GM21619 (cell line): ENCODE measurements at regions not wholly inside any gene's neighbourhood (a gene's known extent, or its start where the extent isn't known, plus 50 kb on each side); places are given as distances from the start of the nearest gene placed in this dataset.

Experiments used
- ATAC-seq: cut with Tn5 transposase; IDR thresholded peaks from one replicate; pipeline ENCODE4 v1.9.1; 2021; ENCODE audit not compliant: unreplicated experiment

DNA sequence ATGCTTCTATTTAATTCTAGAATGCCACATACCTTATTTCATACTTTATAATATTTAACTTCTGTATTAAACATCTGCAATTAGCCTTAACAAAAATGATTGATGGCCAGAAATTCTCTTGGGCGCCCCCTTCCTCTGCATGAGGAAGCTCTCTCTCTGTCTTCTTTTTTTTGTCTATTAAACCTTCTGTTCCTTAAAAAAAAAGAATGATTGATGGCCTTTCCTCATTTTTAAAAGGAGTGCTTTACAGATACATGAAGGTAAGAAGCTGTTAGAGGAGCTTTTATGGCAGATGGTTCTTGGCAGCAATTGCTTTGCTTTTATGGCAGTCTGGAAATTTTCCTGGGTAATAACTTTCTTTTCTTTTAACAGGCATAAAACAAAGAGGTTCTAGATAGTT is 526.9 kb downstream of the SLC4A3 start:
- ATAC-seq, result no peak

DNA sequence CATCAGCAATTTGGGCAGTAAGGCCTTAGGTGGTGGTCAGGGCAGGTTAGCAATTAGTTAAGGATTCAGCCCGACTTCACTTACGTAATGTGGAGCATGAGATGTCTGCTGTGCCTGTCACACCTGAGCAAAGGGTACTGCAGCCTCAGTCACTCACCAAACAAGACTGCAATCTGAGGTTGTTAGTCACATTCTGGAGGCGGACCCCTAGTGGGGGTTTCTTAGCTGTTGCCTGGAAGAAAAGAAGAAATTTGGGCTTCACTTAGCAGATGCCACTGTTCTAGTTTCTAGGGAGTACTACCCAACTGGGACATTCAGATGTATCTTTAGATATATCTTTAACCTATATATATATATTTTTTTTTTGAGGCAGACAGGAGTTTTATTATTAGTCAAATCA is 529.9 kb downstream of the SLC4A3 start:
- no peak for ATAC-seq

DNA sequence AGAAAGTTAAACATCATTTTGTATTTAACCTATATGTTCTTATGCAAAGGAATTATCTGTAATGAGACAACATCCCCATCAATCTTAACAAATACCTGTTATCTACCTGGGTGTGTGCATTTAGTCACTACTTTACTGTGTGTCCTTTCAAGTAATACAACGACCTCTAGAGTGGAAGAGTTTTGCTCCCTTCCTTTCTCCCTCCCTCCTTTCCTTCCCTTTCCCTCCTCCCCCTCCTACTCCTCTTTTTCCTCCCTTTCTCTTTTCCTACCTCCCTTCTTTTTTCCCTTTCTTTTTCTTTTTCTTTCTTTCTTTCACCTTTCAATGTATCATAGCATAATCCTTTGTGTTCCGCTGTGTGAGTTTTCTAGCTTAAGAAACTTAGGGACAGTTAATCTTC is 532.3 kb downstream of the SLC4A3 start:
- ATAC-seq, result no peak

DNA sequence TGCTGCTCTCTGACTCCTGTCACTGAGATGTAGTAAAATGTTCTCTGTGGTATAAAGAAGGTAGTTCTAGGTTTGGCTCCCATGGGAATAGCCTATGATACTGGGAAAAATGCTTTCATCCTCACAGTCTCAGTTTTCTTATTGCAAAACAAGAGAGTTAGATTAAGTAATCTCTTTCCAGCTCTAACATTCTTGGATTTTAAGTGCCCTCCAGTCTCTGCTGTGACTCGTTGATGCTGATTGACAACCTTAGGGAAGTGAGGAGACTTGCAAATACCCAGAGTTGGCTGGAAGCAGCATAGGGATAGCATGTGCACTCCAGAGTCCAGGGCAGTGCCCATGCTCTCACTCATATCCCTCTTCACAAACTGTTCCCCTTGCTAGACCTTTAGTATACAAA is 534.9 kb downstream of the SLC4A3 start:
- no peak for ATAC-seq

DNA sequence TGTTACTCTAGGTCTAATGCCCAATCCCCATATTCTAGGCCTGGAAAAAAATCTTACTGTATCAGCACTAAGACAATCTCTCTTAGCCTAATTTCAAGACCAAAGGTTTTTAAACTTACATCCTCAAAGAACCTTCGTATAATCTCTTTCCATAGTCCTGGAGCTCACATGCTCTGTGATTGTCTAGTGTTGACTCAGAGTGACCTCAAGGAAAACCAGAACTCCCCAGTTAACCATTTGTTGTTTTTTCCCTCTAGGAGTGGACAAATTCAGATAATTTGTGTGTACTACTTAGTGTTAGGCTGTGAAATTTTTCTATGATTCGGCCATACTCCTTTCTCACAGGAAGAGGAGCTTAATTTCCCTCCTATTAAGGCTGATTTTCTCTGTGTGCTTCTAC is 536.1 kb downstream of the SLC4A3 start:
- ATAC-seq, result no peak

GRCh38 chr2:220165401-220165800 is 538.0 kb downstream of the SLC4A3 start:
- no peak for ATAC-seq

GRCh38 chr2:220166616-220167015 is 539.2 kb downstream of the SLC4A3 start:
- no peak for ATAC-seq

DNA sequence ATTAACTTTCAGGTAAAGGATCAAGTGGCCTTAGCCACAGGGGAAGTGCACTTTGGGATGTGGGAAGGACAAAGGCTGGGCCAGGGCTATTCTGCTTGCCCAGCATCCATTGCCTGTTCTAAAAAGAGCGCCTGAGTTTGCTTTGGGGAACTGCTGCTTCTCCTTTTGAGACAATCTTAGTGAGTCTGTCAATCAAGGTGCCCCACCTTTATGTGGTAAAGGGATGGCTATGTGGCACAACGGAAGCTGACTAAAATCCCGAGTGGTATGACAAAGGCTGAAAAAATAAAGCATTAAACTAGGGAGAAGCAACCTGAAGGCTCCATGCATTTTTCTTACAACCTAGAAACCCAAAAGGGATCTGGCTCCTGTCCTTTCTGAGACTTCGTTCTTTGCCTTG is 540.5 kb downstream of the SLC4A3 start:
- ATAC-seq, result no peak

DNA sequence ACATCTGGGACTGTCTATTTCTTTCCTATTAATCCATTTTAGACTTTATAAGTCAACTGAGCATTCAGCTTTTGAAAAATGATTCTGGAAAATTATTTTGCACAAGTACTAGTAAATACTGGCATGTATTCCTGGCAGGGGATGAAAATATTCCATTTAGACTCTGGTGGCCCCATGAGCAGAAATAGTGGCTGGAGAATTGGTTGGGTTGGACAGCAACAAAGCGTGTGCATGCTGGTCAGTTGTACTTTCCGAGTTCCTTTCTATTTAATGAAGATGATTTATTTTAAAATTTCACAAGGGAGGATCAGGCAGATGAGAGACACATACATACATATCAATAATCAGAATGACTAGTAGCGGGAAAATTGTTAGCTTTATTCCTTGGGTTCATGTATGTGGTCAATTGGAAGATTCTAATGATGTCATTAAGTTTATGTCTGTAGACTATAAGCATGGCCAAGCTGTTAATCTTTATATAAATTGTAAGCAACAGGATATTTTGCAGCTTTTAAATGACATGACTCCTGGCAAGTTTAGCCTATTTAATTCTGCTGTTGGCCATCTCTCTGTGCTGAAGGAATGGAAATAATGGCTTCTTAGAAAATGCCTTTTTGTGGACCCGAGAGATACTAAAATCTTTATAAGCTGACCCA is 541.6 kb downstream of the SLC4A3 start:
- no peak for ATAC-seq

DNA sequence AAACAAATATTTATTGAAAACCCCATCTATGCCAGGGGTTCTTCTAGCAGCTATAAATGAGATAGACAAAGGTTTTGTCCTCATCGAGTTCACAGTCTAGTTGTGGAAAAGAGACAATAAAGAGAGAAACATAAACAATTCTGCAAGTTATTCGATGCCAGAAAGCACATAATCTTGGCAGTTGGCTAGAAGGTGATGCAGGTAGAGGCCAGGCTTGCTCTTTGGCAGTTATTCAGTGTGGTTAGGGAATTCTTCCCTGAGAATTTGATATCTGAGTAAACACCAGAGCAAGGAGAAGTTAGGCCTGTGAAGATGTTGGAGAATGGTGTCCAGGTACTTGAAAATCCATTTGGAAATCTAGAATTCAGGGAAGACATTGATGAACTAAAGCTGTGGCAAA is 547.4 kb downstream of the SLC4A3 start:
- no peak for ATAC-seq

- ATAC-seq, result no peak
Observed at GRCh38 chr2:220175967-220176366, 548.5 kb downstream of the SLC4A3 start.

GRCh38 chr2:220178991-220179695 is 551.7 kb downstream of the SLC4A3 start:
- ATAC-seq, result no peak

GRCh38 chr2:220181165-220181564 is 553.7 kb downstream of the SLC4A3 start:
- ATAC-seq, result no peak

DNA sequence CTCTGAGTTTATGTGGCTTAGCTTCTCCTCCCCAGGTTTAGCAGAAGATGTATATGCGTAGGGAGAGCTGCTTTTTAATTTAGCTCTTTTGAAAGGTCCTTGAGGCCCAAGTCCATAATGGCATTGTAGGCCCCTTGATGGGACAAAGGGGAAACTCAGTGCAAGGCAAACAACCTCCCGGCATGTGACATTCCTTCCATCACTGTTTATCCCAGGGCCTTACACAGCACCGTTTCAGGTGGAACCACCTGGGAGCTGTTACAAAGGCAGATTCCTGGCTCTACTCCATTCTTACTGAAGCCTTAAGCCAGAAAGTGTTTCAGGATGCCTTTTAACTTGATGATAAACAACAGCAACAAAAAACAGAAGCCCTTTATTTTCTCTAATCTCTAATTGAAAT is 555.4 kb downstream of the SLC4A3 start:
- no peak for ATAC-seq

- ATAC-seq, result no peak
Observed at GRCh38 chr2:220185766-220186305, 558.4 kb downstream of the SLC4A3 start.

DNA sequence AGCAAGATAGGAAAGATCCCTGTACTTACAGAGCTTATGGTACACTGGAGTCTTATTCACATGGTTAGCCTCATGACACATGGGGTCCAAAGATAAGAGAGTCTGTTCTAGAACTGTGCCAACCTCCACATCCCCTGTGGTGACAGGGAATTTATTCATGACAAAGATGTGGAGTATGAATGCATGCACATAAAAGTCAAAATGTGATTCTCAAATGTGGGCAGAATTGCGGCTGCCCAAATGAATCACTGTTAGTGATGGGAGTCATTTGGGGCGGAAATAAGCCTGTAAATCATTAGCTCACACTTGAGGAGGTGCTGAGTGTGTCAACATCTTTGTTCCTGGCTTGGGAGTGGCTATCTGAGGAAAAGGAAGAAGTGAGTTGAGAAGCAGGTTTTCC is 560.6 kb downstream of the SLC4A3 start:
- ATAC-seq, result no peak

- no peak for ATAC-seq
Observed at GRCh38 chr2:220191031-220191430, 563.6 kb downstream of the SLC4A3 start.

- no peak for ATAC-seq
Observed at GRCh38 chr2:220191737-220192136, 564.3 kb downstream of the SLC4A3 start.

- no peak for ATAC-seq
Observed at GRCh38 chr2:220192994-220193753, 565.7 kb downstream of the SLC4A3 start.

DNA sequence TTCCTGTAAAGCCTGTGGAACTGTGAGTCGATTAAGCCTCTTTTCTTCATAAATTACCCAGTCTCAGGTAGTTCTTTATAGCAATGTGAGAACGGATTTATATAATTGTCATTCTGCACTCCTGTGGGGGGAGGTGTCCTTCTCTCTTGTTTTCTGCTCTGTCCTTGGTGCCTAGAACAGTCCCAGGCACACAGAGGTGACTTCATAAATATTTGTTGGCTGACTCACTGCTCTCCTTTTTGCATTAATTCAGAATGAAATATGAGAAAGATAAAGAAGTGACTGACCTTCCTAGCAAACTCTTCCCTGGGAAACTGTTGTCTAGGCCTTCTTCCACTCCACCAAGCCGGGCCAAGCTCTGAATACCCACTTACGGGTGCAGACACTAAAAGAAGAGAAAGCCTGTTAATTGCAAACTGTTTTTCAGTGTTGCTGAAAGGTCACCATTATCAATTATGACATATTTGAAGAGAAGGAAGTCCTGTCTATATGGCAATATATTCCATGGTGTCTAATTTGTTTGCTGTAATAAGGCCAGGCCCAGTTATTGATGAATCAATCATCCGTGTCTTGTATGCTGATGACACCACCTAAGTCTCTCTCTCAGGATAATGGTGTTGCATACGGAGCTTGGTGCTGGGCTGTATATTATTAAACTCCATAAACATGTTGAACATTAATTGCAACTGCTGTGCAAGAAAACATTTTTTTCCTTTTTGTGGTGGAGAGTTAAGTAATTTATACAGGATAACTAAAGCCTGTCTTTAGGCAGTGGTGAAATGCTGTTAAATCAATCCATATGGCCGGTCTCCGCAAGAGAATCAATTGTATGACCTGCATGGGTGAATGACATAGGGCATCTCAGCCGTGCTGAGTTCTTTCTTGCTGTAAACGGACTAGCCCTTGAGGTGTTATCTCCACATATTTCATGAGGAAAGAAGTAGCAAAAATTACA is 567.5 kb downstream of the SLC4A3 start:
- ATAC-seq, result no peak

GRCh38 chr2:220198896-220199295 is 571.5 kb downstream of the SLC4A3 start:
- no peak for ATAC-seq
